Naive thymus-derived CD4-positive, alpha-beta T cell (primary cell): ENCODE measurements at regions not wholly inside any gene's neighbourhood (a gene's known extent, or its start where the extent isn't known, plus 50 kb on each side); places are given as distances from the start of the nearest gene placed in this dataset.

Source experiments
- ATAC-seq: fragments of 150-1000 bp; cut with Tn5 transposase; 2 replicates; pipeline ENCODE4 v1.10.0; 2021; ENCODE audit warnings: mild to moderate bottlenecking, moderate library complexity
- CTCF ChIA-PET: fragments of 350-600 bp; sonication (Branson Sonifier 250); formaldehyde crosslinking; loops from one replicate; lab custom pipeline; 2021; ENCODE audit warnings: antibody characterized with exemption; lab: Charles Lee
- POLR2A ChIA-PET: fragments of 350-600 bp; sonication (Branson Sonifier 250); formaldehyde crosslinking; loops from one replicate; lab custom pipeline; 2021; ENCODE audit warnings: antibody characterized with exemption, inconsistent platforms; lab: Charles Lee
- DNase-seq, 9 donors: peaks; one replicate each; pipeline versions ENCODE4 v3.0.0 to v3.0.0-alpha.2; 2020 to 2022; ENCODE audit warnings: mixed read lengths in 1 of 9
- H3K27ac ChIP-seq: one replicate; pipeline ENCODE4 v1.7.0; 2013; ENCODE audit warnings: mild to moderate bottlenecking, low read depth, low read length, moderate library complexity
- H3K27me3 ChIP-seq, 2 donors: one replicate each; pipeline ENCODE4 v1.7.0; 2013; ENCODE audit warnings: low read length in 2 of 2, mild to moderate bottlenecking in 2 of 2, moderate library complexity in 2 of 2; ENCODE audit not compliant: control insufficient read depth in 2 of 2, insufficient read depth in 2 of 2
- H3K36me3 ChIP-seq, 3 experiments: 1 replicate in 2 of 3; 2 replicates in 1 of 3; pipeline ENCODE4 v1.7.0; 2013; ENCODE audit warnings: low read length in 3 of 3, mild to moderate bottlenecking in 3 of 3, moderate library complexity in 1 of 3; ENCODE audit not compliant: insufficient read depth in 3 of 3, control insufficient read depth in 2 of 3
- H3K4me1 ChIP-seq, 2 donors: one replicate each; pipeline ENCODE4 v1.7.0; 2013; ENCODE audit warnings: low read length in 2 of 2, mild to moderate bottlenecking in 2 of 2, moderate library complexity in 1 of 2; ENCODE audit not compliant: control insufficient read depth in 2 of 2, insufficient read depth in 2 of 2
- H3K4me3 ChIP-seq: 2 replicates; pipeline ENCODE4 v1.7.0; 2013; ENCODE audit warnings: mild to moderate bottlenecking, low read length
- H3K9me3 ChIP-seq, 3 experiments: 1 replicate in 2 of 3; 2 replicates in 1 of 3; pipeline ENCODE4 v1.7.0; 2013; ENCODE audit warnings: low read length in 3 of 3; ENCODE audit not compliant: control insufficient read depth in 2 of 3
- H3K27ac Mint-ChIP-seq, 9 donors: one replicate each; pipeline ENCODE4 v1.8.0; 2020 to 2022; ENCODE audit warnings: mixed read lengths in 9 of 9, mild to moderate bottlenecking in 8 of 9, moderate library complexity in 5 of 9, inconsistent platforms in 2 of 9
- H3K27me3 Mint-ChIP-seq, 5 donors: one replicate each; pipeline ENCODE4 v1.8.0; 2021 to 2022; ENCODE audit warnings: mixed read lengths in 5 of 5, mild to moderate bottlenecking in 1 of 5
- H3K36me3 Mint-ChIP-seq, 5 donors: one replicate each; pipeline ENCODE4 v1.8.0; 2020 to 2022; ENCODE audit warnings: mixed read lengths in 5 of 5, mild to moderate bottlenecking in 3 of 5, inconsistent platforms in 1 of 5
- H3K4me1 Mint-ChIP-seq, 7 donors: one replicate each; pipeline ENCODE4 v1.8.0; 2020 to 2022; ENCODE audit warnings: mixed read lengths in 7 of 7, mild to moderate bottlenecking in 3 of 7, inconsistent platforms in 1 of 7
- H3K4me3 Mint-ChIP-seq, 10 donors: one replicate each; pipeline ENCODE4 v1.8.0; 2020 to 2022; ENCODE audit warnings: mild to moderate bottlenecking in 10 of 10, mixed read lengths in 10 of 10, moderate library complexity in 6 of 10, inconsistent platforms in 2 of 10
- H3K9me3 Mint-ChIP-seq, 11 donors: one replicate each; pipeline ENCODE4 v1.8.0; 2020 to 2022; ENCODE audit warnings: mixed read lengths in 11 of 11, mild to moderate bottlenecking in 4 of 11, inconsistent platforms in 1 of 11, moderate library complexity in 1 of 11
- intact Hi-C, 2 donors: fragments of 100-400 bp; cut with micrococcal nuclease; formaldehyde crosslinking; loops; one replicate each; pipeline ENCODE4 v1.15.1; 2023

DNA sequence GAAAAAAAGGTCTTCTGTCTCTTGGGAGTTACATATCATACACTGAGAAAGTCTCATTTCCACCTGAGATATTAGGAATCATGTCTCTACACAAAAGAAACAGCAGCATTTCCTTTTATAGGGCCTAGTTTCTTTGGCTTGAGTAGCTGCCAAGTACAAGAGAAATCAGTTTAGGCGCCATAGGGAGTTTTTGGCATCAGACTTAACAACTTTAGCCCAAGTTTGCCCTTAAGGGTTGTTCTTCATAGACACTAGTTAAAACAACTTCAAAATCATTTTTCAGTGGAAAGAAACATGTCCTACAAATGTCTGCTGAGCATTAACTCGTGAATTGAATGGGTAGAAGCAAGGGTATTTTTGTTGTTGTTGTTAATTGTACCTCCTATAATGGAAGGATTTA is 587.0 kb upstream of the DSEL start:
- H3K27me3 ChIP-seq, result no peaks in the 10 kb centered on the region
- CTCF ChIA-PET, result no interaction called here
- H3K9me3 ChIP-seq, result no peaks in the 10 kb centered on the region
- DNase-seq, result no peak
- ATAC-seq, result no peak
- H3K4me1 ChIP-seq, result no peaks in the 10 kb centered on the region
- no peak overlapping the region for H3K4me3 ChIP-seq
- POLR2A ChIA-PET, result no interaction called here
- H3K36me3 ChIP-seq, result no peaks in the 10 kb centered on the region
- no peaks in the 10 kb centered on the region for H3K4me1 Mint-ChIP-seq
- H3K36me3 Mint-ChIP-seq, result no peaks in the 10 kb centered on the region
- peaks cover 0 to 2% (median 0%) of the 10 kb centered on the region in 11 donors for H3K9me3 Mint-ChIP-seq
- intact Hi-C loops, result no loop called here
- no peak overlapping the region for H3K27ac Mint-ChIP-seq
- H3K27me3 Mint-ChIP-seq, result no peaks in the 10 kb centered on the region
- H3K4me3 Mint-ChIP-seq, result no peak overlapping the region
- no peak overlapping the region for H3K27ac ChIP-seq

- DNase-seq (no peak), ATAC-seq (no peak)
- H3K27me3 ChIP-seq, result no peaks in the 10 kb centered on the region
- Mint-ChIP-seq H3K9me3 (peaks cover 0 to 2% (median 0%) of the 10 kb centered on the region in 11 donors), H3K27ac (no peak overlapping the region), H3K27me3 (no peaks in the 10 kb centered on the region), H3K36me3 (no peaks in the 10 kb centered on the region), H3K4me3 (no peak overlapping the region), H3K4me1 (no peaks in the 10 kb centered on the region)
- H3K36me3 ChIP-seq, result no peaks in the 10 kb centered on the region
- CTCF ChIA-PET, result no interaction called here
- POLR2A ChIA-PET, result no interaction called here
- intact Hi-C loops, result no loop called here
- no peaks in the 10 kb centered on the region for H3K9me3 ChIP-seq
- no peak overlapping the region for H3K27ac ChIP-seq
- H3K4me1 ChIP-seq, result no peaks in the 10 kb centered on the region
- H3K4me3 ChIP-seq, result no peak overlapping the region
Observed at GRCh38 chr18:68102117-68102516, 585.6 kb upstream of the DSEL start.

DNA sequence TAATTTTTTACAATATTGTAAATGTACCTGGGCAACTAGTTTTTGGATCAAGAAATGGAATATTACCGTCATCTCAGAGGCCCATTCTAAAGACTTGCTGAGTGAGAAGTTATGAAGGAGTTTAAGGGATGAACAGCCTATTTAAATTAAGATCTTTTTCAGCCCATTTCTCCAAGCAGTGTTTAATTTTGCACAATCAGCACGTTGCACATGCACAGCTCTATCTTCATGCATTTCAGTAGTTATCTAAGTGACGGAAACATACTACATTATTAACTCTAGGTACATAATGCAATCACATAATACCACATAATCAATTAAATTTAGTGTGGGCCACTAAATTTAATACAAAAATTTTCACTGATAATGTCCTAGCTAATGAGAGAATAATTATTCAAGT is 582.1 kb upstream of the DSEL start:
- ChIA-PET POLR2A (no interaction called here), CTCF (no interaction called here)
- H3K4me1 Mint-ChIP-seq, result no peaks in the 10 kb centered on the region
- Histone ChIP-seq H3K36me3 (no peaks in the 10 kb centered on the region), H3K9me3 (no peaks in the 10 kb centered on the region), H3K27me3 (no peaks in the 10 kb centered on the region), H3K4me1 (no peaks in the 10 kb centered on the region), H3K27ac (no peak overlapping the region), H3K4me3 (no peak overlapping the region)
- intact Hi-C loops, result loop anchor here in 1 of 2 donors (10.0 kb wide), 1 partner anchor 774 kb away; no protein-coding TSS in a partner anchor
- no peak overlapping the region for H3K27ac Mint-ChIP-seq
- no peaks in the 10 kb centered on the region for H3K36me3 Mint-ChIP-seq
- ATAC-seq (no peak), DNase-seq (no peak)
- no peaks in the 10 kb centered on the region for H3K27me3 Mint-ChIP-seq
- H3K9me3 Mint-ChIP-seq, result no peaks in the 10 kb centered on the region
- H3K4me3 Mint-ChIP-seq, result no peak overlapping the region

GRCh38 chr18:68086481-68086880 is 570.0 kb upstream of the DSEL start:
- no peak for DNase-seq
- intact Hi-C loops, result no loop called here
- ChIA-PET CTCF (no interaction called here), POLR2A (no interaction called here)
- H3K27ac ChIP-seq, result no peak overlapping the region
- no peaks in the 10 kb centered on the region for H3K36me3 ChIP-seq
- no peak for ATAC-seq
- H3K4me1 ChIP-seq, result no peaks in the 10 kb centered on the region
- no peak overlapping the region for H3K4me3 ChIP-seq
- no peaks in the 10 kb centered on the region for H3K9me3 ChIP-seq
- no peaks in the 10 kb centered on the region for H3K27me3 Mint-ChIP-seq
- H3K27ac Mint-ChIP-seq, result no peak overlapping the region
- peaks cover 0 to 3% of the 10 kb centered on the region in 2 donors for H3K27me3 ChIP-seq
- no peaks in the 10 kb centered on the region for H3K36me3 Mint-ChIP-seq
- no peaks in the 10 kb centered on the region for H3K4me1 Mint-ChIP-seq
- H3K9me3 Mint-ChIP-seq, result no peaks in the 10 kb centered on the region
- H3K4me3 Mint-ChIP-seq, result no peak overlapping the region

- no peak overlapping the region for H3K4me3 Mint-ChIP-seq
- Histone ChIP-seq H3K27me3 (no peaks in the 10 kb centered on the region), H3K36me3 (no peaks in the 10 kb centered on the region), H3K4me1 (no peaks in the 10 kb centered on the region), H3K9me3 (no peaks in the 10 kb centered on the region), H3K4me3 (no peak overlapping the region), H3K27ac (no peak overlapping the region)
- H3K4me1 Mint-ChIP-seq, result no peaks in the 10 kb centered on the region
- ATAC-seq (no peak), DNase-seq (no peak)
- intact Hi-C loops, result no loop called here
- CTCF ChIA-PET, result no interaction called here
- no peaks in the 10 kb centered on the region for H3K36me3 Mint-ChIP-seq
- POLR2A ChIA-PET, result no interaction called here
- no peaks in the 10 kb centered on the region for H3K9me3 Mint-ChIP-seq
- H3K27ac Mint-ChIP-seq, result no peak overlapping the region
- no peaks in the 10 kb centered on the region for H3K27me3 Mint-ChIP-seq
Observed at GRCh38 chr18:68085251-68085650, 568.7 kb upstream of the DSEL start.

GRCh38 chr18:68083776-68084175 is 567.3 kb upstream of the DSEL start:
- H3K4me1 Mint-ChIP-seq, result no peaks in the 10 kb centered on the region
- no peak for DNase-seq
- H3K27me3 ChIP-seq, result no peaks in the 10 kb centered on the region
- intact Hi-C loops, result no loop called here
- no peaks in the 10 kb centered on the region for H3K9me3 ChIP-seq
- no peak overlapping the region for H3K27ac Mint-ChIP-seq
- H3K27ac ChIP-seq, result no peak overlapping the region
- ATAC-seq, result no peak
- no peaks in the 10 kb centered on the region for H3K36me3 ChIP-seq
- H3K4me3 ChIP-seq, result no peak overlapping the region
- no peak overlapping the region for H3K4me3 Mint-ChIP-seq
- no peaks in the 10 kb centered on the region for H3K4me1 ChIP-seq
- ChIA-PET CTCF (no interaction called here), POLR2A (no interaction called here)
- no peaks in the 10 kb centered on the region for H3K27me3 Mint-ChIP-seq
- no peaks in the 10 kb centered on the region for H3K9me3 Mint-ChIP-seq
- no peaks in the 10 kb centered on the region for H3K36me3 Mint-ChIP-seq

DNA sequence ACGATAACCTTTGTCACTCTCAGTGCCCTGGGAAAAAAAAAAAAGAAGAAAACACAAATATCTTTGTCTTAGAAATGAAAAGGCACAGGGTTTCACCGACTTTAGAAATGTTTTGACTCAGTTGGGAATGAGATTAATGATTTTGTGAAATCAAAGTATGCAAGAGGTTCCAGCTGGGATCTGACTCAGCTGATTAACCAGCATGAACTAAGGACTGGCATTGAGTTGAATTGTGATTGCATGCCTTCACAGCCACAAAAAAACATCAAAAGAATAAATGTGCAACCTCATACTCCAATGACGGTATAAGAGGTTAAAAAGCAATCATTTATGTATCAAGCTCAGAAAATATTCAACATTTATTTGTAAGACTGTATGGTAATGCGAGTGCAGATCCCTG is 566.6 kb upstream of the DSEL start:
- Mint-ChIP-seq H3K27ac (no peak overlapping the region), H3K4me1 (no peaks in the 10 kb centered on the region), H3K27me3 (no peaks in the 10 kb centered on the region), H3K36me3 (no peaks in the 10 kb centered on the region), H3K9me3 (no peaks in the 10 kb centered on the region), H3K4me3 (no peak overlapping the region)
- Histone ChIP-seq H3K27me3 (no peaks in the 10 kb centered on the region), H3K27ac (no peak overlapping the region), H3K4me3 (no peak overlapping the region), H3K4me1 (no peaks in the 10 kb centered on the region), H3K36me3 (no peaks in the 10 kb centered on the region), H3K9me3 (no peaks in the 10 kb centered on the region)
- POLR2A ChIA-PET, result no interaction called here
- ATAC-seq (no peak), DNase-seq (no peak)
- CTCF ChIA-PET, result no interaction called here
- intact Hi-C loops, result no loop called here
